OCI-LY1 (cell line): ENCODE measurements at regions not wholly inside any gene's neighbourhood (a gene's known extent, or its start where the extent isn't known, plus 50 kb on each side); places are given as distances from the start of the nearest gene placed in this dataset.

Source experiments
- H2AFZ ChIP-seq: fragments of 200-600 bp; sonication (generic), shearing (Covaris generic); 2 replicates; pipeline ENCODE4 v1.6.0; 2014; ENCODE audit warnings: antibody characterized with exemption, mild to moderate bottlenecking, low read length
- H3F3A ChIP-seq: fragments of 200-600 bp; sonication (generic), shearing (Covaris generic); 2 replicates; pipeline ENCODE4 v1.6.0; 2014; ENCODE audit warnings: mild to moderate bottlenecking, antibody characterized with exemption, low read length, moderate library complexity; ENCODE audit not compliant: insufficient read depth
- H3K27ac ChIP-seq: fragments of 200-600 bp; sonication (generic); 2 replicates; pipeline ENCODE4 v1.5.1; 2014; ENCODE audit warnings: low read length, mixed run types, mild to moderate bottlenecking, low read depth; ENCODE audit not compliant: poor library complexity, severe bottlenecking
- H3K27me3 ChIP-seq: fragments of 200-600 bp; sonication (generic); 2 replicates; pipeline ENCODE4 v1.6.0; 2014; ENCODE audit warnings: antibody characterized with exemption, mild to moderate bottlenecking, low read length, moderate library complexity; ENCODE audit not compliant: insufficient read depth
- H3K36me3 ChIP-seq: fragments of 200-600 bp; sonication (generic); 2 replicates; pipeline ENCODE4 v1.6.1; 2014; ENCODE audit warnings: mild to moderate bottlenecking, antibody characterized with exemption, low read length, moderate library complexity, mixed read lengths; ENCODE audit not compliant: insufficient read depth
- H3K4me1 ChIP-seq: fragments of 200-600 bp; sonication (generic); 2 replicates; pipeline ENCODE4 v1.5.1; 2014; ENCODE audit warnings: mild to moderate bottlenecking, low read length, moderate library complexity; ENCODE audit not compliant: insufficient read depth, severe bottlenecking
- H3K4me2 ChIP-seq: fragments of 200-600 bp; sonication (generic), shearing (Covaris generic); 2 replicates; pipeline ENCODE4 v1.6.1; 2014; ENCODE audit warnings: low read length
- H3K4me3 ChIP-seq: fragments of 200-600 bp; sonication (generic); 2 replicates; pipeline ENCODE4 v1.5.1; 2014; ENCODE audit warnings: low read length, low read depth, mild to moderate bottlenecking, mixed read lengths; ENCODE audit not compliant: poor library complexity, severe bottlenecking
- H3K79me2 ChIP-seq: fragments of 200-600 bp; shearing (Covaris generic); 2 replicates; pipeline ENCODE4 v1.6.1; 2016; ENCODE audit warnings: mixed run types, low read length, mixed read lengths; ENCODE audit not compliant: insufficient read depth
- H3K9ac ChIP-seq: fragments of 200-600 bp; sonication (generic), shearing (Covaris generic); 2 replicates; pipeline ENCODE4 v1.6.1; 2014; ENCODE audit warnings: mild to moderate bottlenecking, low read length, mixed read lengths
- H3K9me2 ChIP-seq: fragments of 200-600 bp; sonication (generic), shearing (Covaris generic); 2 replicates; pipeline ENCODE4 v1.6.1; 2014; ENCODE audit warnings: low read depth, mild to moderate bottlenecking, low read length, mixed read lengths
- H3K9me3 ChIP-seq: fragments of 200-600 bp; shearing (Covaris generic); 2 replicates; pipeline ENCODE4 v1.6.1; 2014; ENCODE audit warnings: low read length, mixed read lengths
- H4K20me1 ChIP-seq: fragments of 200-600 bp; sonication (generic), shearing (Covaris generic); 2 replicates; pipeline ENCODE4 v1.6.0; 2016; ENCODE audit warnings: mild to moderate bottlenecking, low read length; ENCODE audit not compliant: insufficient read depth
- EZH2 ChIP-seq: fragments of 200-600 bp; sonication (generic), shearing (Covaris generic); IDR thresholded peaks from 2 replicates; pipeline ENCODE4 v1.8.0; 2017; ENCODE audit warnings: borderline replicate concordance, mixed run types, mild to moderate bottlenecking, antibody characterized with exemption, low read length, moderate library complexity, mixed read lengths
- TF ChIP-seq, protein P1 (sequence below): fragments of 200-600 bp; sonication (generic), shearing (Covaris generic); IDR thresholded peaks from 2 replicates; pipeline ENCODE4 v1.5.1; 2017; ENCODE audit warnings: mild to moderate bottlenecking, antibody characterized with exemption, low read length, moderate library complexity, mixed read lengths

- no peaks in the 10 kb centered on the region for H3F3A ChIP-seq
- no peaks in the 10 kb centered on the region for H3K27me3 ChIP-seq
- no peak overlapping the region for H2AFZ ChIP-seq
- no peak for TF ChIP-seq EZH2
- TF ChIP-seq, protein P1, sequence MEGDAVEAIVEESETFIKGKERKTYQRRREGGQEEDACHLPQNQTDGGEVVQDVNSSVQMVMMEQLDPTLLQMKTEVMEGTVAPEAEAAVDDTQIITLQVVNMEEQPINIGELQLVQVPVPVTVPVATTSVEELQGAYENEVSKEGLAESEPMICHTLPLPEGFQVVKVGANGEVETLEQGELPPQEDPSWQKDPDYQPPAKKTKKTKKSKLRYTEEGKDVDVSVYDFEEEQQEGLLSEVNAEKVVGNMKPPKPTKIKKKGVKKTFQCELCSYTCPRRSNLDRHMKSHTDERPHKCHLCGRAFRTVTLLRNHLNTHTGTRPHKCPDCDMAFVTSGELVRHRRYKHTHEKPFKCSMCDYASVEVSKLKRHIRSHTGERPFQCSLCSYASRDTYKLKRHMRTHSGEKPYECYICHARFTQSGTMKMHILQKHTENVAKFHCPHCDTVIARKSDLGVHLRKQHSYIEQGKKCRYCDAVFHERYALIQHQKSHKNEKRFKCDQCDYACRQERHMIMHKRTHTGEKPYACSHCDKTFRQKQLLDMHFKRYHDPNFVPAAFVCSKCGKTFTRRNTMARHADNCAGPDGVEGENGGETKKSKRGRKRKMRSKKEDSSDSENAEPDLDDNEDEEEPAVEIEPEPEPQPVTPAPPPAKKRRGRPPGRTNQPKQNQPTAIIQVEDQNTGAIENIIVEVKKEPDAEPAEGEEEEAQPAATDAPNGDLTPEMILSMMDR: no peak
- no peaks in the 10 kb centered on the region for H3K9me3 ChIP-seq
- H4K20me1 ChIP-seq: no peaks in the 10 kb centered on the region
- H3K9me2 ChIP-seq: no peaks in the 10 kb centered on the region
- no peaks in the 10 kb centered on the region for H3K36me3 ChIP-seq
- H3K4me1 ChIP-seq: no peaks in the 10 kb centered on the region
- no peaks in the 10 kb centered on the region for H3K79me2 ChIP-seq
- no peak overlapping the region for H3K9ac ChIP-seq
- no peak overlapping the region for H3K27ac ChIP-seq
- no peak overlapping the region for H3K4me3 ChIP-seq
- no peak overlapping the region for H3K4me2 ChIP-seq
Measured at GRCh38 chr10:85194706-85195105, 866.3 kb downstream of the CCSER2 start.

GRCh38 chr10:85195596-85195995, 867.2 kb downstream of the CCSER2 start:
- no peaks in the 10 kb centered on the region for H3K9me2 ChIP-seq
- no peaks in the 10 kb centered on the region for H3K9me3 ChIP-seq
- H4K20me1 ChIP-seq: no peaks in the 10 kb centered on the region
- H3F3A ChIP-seq: no peaks in the 10 kb centered on the region
- H3K36me3 ChIP-seq: no peaks in the 10 kb centered on the region
- H3K4me2 ChIP-seq: no peak overlapping the region
- no peak overlapping the region for H2AFZ ChIP-seq
- no peaks in the 10 kb centered on the region for H3K27me3 ChIP-seq
- TF ChIP-seq, protein P1: no peak
- no peak for TF ChIP-seq EZH2
- H3K27ac ChIP-seq: no peak overlapping the region
- H3K79me2 ChIP-seq: no peaks in the 10 kb centered on the region
- no peak overlapping the region for H3K9ac ChIP-seq
- H3K4me1 ChIP-seq: no peaks in the 10 kb centered on the region
- no peak overlapping the region for H3K4me3 ChIP-seq

DNA sequence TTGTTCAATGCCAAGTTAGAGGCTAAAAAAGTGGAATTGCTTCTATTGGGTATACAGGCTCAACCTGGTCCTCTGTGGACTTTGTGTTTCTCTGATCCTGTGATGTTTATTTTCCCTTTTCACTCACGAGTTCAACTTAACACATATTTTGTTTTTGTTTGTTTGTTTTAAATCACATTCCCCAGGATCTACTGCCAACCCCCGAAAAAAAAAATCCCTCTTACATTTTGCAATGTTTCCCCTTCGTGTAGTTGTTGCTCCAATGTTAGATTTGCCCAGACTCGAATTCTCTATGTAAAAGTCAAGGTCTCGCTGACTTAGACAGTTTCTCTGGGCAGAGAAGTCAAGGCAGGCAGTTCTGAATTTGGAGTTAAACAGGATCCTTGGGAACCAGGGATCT, 876.4 kb downstream of the CCSER2 start:
- Histone ChIP-seq H3K9me2 (no peaks in the 10 kb centered on the region), H3K36me3 (no peaks in the 10 kb centered on the region), H3K4me1 (no peaks in the 10 kb centered on the region), H3K9ac (no peak overlapping the region), H3K9me3 (no peaks in the 10 kb centered on the region), H3K79me2 (no peaks in the 10 kb centered on the region), H3K4me2 (no peak overlapping the region), H3K27ac (no peak overlapping the region), H3F3A (no peaks in the 10 kb centered on the region), H3K4me3 (no peak overlapping the region), H4K20me1 (no peaks in the 10 kb centered on the region), H3K27me3 (no peaks in the 10 kb centered on the region), H2AFZ (no peak overlapping the region)
- TF ChIP-seq EZH2: no peak
- TF ChIP-seq, protein P1: no peak
